NCI-H1417 (cell line): ENCODE measurements at regions not wholly inside any gene's neighbourhood (a gene's known extent, or its start where the extent isn't known, plus 50 kb on each side); places are given as distances from the start of the nearest gene placed in this dataset.
A peak's percentile ranks its signal among the peaks of the same experiment; 100 is the strongest.
"Not testable (repeated sequence)": the region's sequence is repeated elsewhere in the genome, so short reads cannot be mapped to it uniquely, and the experiment has no call there.

Source experiments
- DNase-seq, 3 experiments: peaks; one replicate each; lab custom pipeline; 2025; lab: John Stamatoyannopoulos, UW

- DNase-seq: not testable (repeated sequence)
These were observed 76.5 kb upstream of the LINC00632 start for GRCh38 chrX:140633105-140633504.

- no peak for DNase-seq
These were observed 101.4 kb upstream of the LINC00632 start for GRCh38 chrX:140608111-140608510.

GRCh38 chrX:140602140-140602539 is 97.3 kb upstream of the SOX3 start:
- DNase-seq: no peak

DNA sequence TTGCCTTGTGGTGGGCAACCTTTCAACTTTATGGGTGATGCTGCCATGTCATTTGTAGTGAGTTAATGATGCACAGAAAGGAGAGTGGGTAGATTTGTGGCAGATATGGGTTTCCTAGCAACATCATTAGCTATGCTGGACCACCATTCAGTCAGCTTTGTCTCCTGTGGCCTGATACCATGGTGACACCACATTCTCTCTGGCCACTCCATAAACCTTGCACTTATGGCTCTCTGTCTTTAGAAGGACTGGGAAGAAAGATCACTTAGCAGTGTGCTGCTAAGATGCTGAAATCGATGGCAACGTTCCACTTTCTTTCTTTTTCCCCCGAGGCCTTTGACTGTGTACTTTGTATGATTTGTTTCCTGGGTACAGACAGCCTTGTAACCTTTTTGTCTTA is 95.0 kb upstream of the SOX3 start:
- DNase-seq: no peak

GRCh38 chrX:140589657-140590056 is 84.8 kb upstream of the SOX3 start:
- DNase-seq: no peak

DNA sequence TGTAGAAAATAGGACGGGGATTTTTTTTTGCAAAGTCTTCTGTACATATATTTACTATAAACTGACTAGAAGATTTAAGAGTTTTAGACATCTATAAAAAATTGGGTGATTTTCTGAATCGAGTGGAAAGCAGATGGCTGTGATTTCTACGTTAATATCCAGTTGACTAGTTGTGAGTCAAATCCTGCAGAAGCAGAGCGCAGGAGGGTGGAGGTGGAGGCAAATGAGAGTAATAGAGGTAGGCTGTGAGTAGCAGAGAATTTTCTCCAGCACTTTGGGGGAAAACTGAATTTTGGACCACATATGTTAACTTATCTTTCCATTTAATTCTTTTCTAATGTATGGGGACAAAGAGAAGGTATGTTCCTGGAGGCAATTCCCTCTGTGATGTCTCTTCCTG is 82.1 kb upstream of the SOX3 start:
- no peak for DNase-seq

GRCh38 chrX:140580478-140580877 is 75.6 kb upstream of the SOX3 start:
- DNase-seq: no peak

DNA sequence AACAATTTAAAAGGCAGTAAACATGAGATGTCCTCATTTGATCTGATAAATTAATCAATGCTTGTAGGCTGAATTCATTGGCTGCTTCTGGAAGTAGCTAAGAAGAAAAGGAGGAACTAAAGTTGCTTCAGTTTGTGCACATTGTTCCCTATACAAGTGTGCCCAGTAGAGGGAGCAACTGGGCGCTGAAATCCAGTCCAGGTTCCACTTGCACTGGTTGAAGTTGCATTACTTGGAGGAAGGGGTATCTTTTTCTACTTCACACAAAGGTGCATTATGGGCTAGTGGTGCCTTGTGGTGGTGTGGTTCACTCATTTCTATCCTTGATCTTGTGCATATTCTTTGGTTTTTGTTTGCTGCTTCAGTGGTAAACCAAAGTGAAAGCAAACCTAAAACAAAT is 67.9 kb upstream of the SOX3 start:
- peak in 2 of 3 experiments; percentile 23 to 66 for DNase-seq

GRCh38 chrX:140563893-140564292 is 59.0 kb upstream of the SOX3 start:
- DNase-seq: no peak
